ENCODE measurements at regions not wholly inside any gene's neighbourhood (a gene's known extent, or its start where the extent isn't known, plus 50 kb on each side); places are given as distances from the start of the nearest gene placed in this dataset.
"Not testable (repeated sequence)": the region's sequence is repeated elsewhere in the genome, so short reads cannot be mapped to it uniquely, and the experiment has no call there.

- no peak for DNase-seq
These were observed 464.4 kb upstream of the POM121L12 start for GRCh38 chr7:52571026-52571425.

GRCh38 chr7:52569151-52569550 is 466.3 kb upstream of the POM121L12 start:
- DNase-seq, result no peak

- DNase-seq, result no peak
These were observed 469.5 kb upstream of the POM121L12 start for GRCh38 chr7:52565974-52566373.

DNA sequence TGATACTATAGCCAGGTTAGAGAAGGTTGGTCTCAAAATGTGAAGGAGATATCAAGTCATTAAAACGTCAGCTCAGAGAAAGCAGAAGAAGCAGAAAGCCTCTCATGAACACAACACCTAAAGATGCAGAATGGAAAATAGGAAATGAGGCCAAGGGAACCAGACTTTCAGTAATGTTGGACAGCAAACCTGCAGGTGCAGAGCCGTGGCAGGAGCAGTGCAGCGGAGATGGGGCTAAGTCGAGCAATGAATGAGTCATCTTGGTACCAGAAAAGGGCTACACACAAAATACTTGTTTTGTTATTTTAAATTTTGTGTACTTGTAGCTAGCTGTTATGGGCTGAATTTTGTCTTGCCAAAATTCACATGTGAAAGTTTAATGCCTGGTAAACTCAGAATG is 479.6 kb upstream of the POM121L12 start:
- DNase-seq, result no peak

DNA sequence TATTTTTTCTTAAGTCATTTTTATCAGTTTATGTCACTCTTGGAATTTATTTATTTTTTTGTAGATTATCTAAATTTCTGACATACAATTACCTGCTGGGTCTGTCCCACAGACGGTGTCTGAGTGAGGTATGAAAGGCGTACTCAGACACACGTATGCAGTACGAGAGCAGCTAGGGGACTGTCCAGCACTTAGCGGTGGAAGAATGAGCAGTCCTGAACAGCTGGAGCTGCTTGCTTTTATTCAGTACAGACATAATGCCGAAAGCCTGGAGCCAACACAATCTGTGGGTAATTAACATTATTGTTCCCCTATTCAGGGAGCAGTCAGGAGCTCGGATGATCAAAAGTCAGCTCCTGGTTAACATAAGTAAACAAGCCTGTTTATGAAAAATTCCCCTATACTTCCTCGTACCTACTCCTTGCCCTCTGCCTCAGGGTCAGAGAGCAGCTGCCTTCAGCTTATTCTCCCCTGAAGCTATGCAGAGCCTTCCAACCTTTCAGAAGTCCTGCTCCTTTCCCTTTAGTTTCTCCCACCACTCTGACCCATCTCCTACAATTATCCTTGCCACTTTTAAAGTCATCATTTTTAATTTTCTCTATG is 488.0 kb upstream of the POM121L12 start:
- no peak for DNase-seq

DNA sequence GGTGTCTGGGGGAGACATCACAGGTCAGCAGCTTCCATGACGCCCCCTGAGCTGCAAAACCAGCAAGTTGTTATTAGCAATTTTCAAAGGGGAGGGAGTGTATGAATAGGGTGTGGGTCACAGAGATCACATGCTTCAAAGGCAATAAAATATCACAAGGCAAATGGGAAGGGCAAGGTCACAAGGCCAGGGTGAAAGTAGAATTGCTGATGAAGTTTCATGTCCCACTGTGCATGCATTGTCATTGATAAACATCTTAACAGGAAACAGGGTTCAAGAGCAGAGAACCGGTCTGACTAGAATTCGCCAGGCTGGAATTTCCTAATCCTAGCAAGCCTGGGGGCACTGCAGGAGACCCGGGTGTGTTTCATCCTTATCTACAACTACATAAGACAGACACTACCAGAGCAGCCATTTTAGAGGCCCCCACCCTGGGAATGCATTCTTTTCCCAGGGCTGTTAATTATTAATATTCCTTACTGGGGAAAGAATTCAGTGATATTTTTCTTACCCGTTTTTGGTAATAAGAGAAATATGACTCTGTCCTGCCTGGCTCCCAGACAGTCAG is 494.2 kb upstream of the POM121L12 start:
- not testable (repeated sequence) for DNase-seq

DNA sequence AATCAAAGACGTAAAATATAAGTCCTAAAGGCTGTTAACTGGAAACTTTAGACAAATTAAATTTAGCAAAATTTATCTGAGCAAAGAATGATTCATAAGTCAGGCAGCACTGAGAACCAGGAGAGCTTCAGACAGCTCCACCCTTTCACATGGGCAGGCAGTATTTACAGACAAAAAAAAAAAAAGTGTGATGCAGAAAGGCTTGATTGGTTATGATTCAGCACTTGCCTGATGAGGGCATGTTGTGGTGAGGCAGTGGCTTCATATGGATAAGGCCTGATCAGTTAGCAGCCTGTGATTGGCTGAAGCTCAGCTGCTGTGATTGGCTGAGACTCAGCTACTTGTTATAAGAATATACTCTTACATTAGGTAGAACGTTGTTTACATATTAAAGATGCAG is 495.4 kb upstream of the POM121L12 start:
- no peak for DNase-seq

GRCh38 chr7:52539414-52539813 is 496.0 kb upstream of the POM121L12 start:
- DNase-seq, result no peak

DNA sequence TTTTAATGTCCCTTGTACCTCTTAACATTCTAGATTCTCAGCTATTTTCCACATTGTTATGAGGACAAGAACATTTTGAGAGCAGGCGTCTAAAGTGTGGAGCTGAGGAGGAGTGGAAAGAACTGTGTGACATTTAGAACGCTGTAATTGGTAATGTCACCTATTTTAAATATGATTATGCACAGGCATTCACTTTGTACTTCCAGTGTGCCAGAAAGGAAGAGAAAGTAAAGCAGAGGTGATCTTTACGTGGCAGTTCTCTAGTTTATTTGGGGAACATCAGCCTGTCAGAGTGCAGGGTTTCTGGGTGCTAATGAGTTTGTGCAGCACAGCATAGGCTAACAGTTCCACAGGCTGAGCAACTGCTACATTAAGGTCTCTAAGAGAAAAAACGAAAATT is 498.4 kb upstream of the POM121L12 start:
- no peak for DNase-seq

DNA sequence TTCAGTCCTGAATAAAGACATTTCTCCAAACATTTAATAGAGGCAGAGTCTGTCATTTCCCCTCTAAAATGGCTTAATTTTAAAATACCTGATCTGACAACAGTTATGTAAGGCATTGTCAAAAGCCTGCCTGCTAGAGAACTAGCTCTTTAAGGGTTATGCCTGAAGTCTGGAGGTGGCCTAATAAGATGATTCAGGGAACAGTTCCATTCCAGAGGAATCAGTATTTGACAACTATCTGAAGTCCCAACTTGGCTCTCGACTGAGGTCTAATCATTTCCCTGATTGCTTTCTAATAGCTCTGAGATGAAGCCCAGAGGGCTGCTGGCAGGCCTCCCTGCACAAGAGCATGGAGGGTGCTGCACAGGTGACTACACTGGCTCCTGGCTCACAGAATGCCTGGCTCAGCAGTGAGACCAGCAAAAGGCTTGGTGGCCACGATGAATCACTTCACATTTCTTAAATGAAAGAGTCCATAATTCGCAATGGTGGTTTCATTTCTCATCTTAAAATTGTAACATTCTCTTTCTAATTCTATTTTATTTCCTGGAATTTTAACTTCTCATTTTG is 509.6 kb upstream of the POM121L12 start:
- DNase-seq, result no peak

- DNase-seq, result no peak
These were observed 516.6 kb upstream of the POM121L12 start for GRCh38 chr7:52518869-52519268.

- DNase-seq, result no peak
These were observed 522.8 kb upstream of the POM121L12 start for GRCh38 chr7:52512656-52513055.

- DNase-seq, result no peak
These were observed 527.7 kb upstream of the POM121L12 start for GRCh38 chr7:52507546-52508255.

- DNase-seq, result no peak
These were observed 529.1 kb upstream of the POM121L12 start for GRCh38 chr7:52506325-52506724.

GRCh38 chr7:52504561-52504960 is 530.9 kb upstream of the POM121L12 start:
- DNase-seq, result no peak

GRCh38 chr7:52502281-52502680 is 533.2 kb upstream of the POM121L12 start:
- no peak for DNase-seq

- DNase-seq, result no peak
These were observed 533.7 kb upstream of the POM121L12 start for GRCh38 chr7:52501696-52502095.

- DNase-seq, result no peak
These were observed 534.6 kb upstream of the POM121L12 start for GRCh38 chr7:52500841-52501240.

GRCh38 chr7:52498366-52498765 is 537.1 kb upstream of the POM121L12 start:
- DNase-seq, result no peak

GRCh38 chr7:52486267-52486666 is 549.2 kb upstream of the POM121L12 start:
- no peak for DNase-seq

DNA sequence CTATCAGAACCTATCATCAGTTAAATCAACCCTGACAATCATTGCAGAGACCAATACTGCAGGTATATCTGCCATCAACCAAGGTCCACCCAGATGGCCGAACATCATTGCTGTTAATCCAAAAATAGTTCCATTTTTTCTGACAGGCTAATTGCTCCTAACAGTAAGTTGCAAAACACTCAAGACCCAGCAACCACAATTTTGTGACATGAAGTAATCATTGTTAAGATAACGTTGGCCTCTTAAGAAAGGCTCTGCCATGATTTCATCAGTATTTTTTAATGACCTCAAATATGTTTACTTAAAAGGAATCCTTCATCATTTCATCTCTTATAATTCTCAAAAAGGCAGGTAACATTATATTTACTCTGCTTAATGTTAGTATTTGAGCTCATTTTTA is 553.4 kb upstream of the POM121L12 start:
- DNase-seq, result no peak

DNA sequence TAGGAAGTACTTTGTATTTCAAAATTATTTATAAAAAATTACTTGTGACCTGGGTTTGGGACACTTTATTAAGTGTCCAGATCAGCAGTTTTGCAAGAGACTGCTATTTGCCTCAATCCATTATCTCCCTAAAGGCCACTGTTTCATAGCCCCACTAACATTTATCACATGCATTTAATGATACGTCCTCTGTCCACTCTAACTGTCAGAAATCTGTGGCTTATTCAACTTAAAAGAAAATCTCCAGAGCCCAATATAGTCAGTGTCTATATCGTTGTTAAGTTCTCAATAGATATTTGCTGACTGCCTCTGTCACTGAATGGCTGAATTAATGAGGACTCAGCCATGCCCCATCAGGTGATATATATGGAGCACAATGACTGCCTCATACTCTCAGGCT is 553.9 kb upstream of the POM121L12 start:
- DNase-seq, result no peak

DNA sequence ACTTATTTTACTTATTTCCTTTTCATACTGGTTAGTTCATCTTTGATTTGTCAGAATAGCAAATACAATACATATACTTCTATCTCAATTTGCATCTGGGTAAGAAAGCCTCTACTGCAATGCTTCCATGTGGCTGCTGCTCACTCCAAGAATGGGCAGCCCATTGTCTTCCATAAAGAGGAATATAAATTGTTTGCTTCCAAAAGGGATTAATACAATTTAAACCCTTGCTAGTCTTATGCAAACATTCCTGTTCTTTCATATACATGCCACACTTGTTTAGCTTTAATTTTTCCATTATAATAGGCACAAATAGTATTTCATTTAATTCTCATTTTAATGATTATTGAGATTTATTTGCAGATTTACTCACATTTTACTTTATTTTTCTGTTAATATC is 555.4 kb upstream of the POM121L12 start:
- DNase-seq, result no peak

DNA sequence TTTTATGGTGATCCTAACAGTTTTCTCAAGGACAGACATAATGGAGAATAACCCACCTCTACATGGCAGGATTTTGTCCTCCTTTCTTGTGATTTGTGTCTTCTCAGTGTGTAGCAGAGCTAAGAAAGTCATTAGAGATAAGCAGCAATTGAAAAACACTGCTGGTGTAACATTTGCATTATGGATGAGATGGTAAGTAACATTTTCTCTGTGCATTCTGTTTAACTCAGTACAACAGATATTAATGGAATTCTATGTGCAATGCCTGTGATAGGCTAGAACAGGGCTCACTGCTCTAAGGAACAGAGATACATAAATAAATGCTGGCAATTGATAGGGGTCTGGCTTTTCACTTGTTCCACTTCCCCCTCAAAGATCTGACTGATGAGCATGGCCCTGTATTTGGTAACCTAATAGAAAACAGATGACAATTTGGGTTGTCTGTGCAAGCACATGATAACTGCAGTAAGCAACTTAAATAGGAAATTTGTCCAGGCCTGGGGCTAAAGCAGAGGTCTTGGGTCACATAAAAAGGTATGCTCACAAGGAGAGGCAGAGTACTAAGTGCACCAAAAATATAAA is 560.3 kb upstream of the POM121L12 start:
- no peak for DNase-seq

Measured in NCI-H69 (cell line).